Uterus (tissue), 3 donors: ENCODE measurements at regions not wholly inside any gene's neighbourhood (a gene's known extent, or its start where the extent isn't known, plus 50 kb on each side); places are given as distances from the start of the nearest gene placed in this dataset.
A peak's percentile ranks its signal among the peaks of the same experiment; 100 is the strongest.

Experiments
- DNase-seq, 2 donors: peaks; one replicate each; pipeline ENCODE4 v3.0.0-alpha.2; 2019 to 2020
- H3K27ac ChIP-seq, 2 donors: fragments of 200-600 bp; sonication (generic); 1 replicate in 1 of 2; 2 replicates in 1 of 2; pipeline ENCODE4 v1.5.1; 2016 to 2018
- H3K27me3 ChIP-seq, 2 donors: fragments of 200-600 bp; sonication (generic); one replicate each; pipeline ENCODE4 v1.5.1; 2018 to 2019; ENCODE audit warnings: control low read depth in 1 of 2
- H3K36me3 ChIP-seq, 2 donors: fragments of 200-600 bp; sonication (generic); one replicate each; pipeline ENCODE4 v1.5.1; 2019; ENCODE audit warnings: control low read depth in 1 of 2
- H3K4me1 ChIP-seq, 2 donors: fragments of 200-600 bp; sonication (generic); one replicate each; pipeline ENCODE4 v1.5.1; 2018 to 2019; ENCODE audit warnings: control low read depth in 1 of 2
- H3K4me3 ChIP-seq, 2 donors: fragments of 200-600 bp; sonication (generic); 1 replicate in 1 of 2; 2 replicates in 1 of 2; pipeline ENCODE4 v1.5.1; 2018 to 2019; ENCODE audit warnings: mild to moderate bottlenecking in 1 of 2
- H3K9me3 ChIP-seq, 2 donors: fragments of 200-600 bp; sonication (generic); one replicate each; pipeline ENCODE4 v1.5.1; 2019; ENCODE audit warnings: control low read depth in 1 of 2
- POLR2A ChIP-seq, 2 donors: fragments of 450-650 bp; IDR thresholded peaks; one replicate each; pipeline ENCODE4 v1.6.1; 2016; ENCODE audit warnings: antibody characterized with exemption in 2 of 2, mild to moderate bottlenecking in 1 of 2, moderate library complexity in 1 of 2
- intact Hi-C: fragments of 100-400 bp; cut with DNase I; formaldehyde crosslinking; loops from one replicate; pipeline ENCODE4 v1.15.1; 2023; ENCODE audit warnings: low total_unique reads
- TF ChIP-seq, protein P1 (sequence below), 4 experiments: fragments of 200-600 bp in 2 of 4; fragments of 450-650 bp in 2 of 4; sonication (generic) in 2 of 4; IDR thresholded peaks; one replicate each; pipeline ENCODE4 v1.5.1; 2016 to 2019; ENCODE audit warnings: antibody characterized with exemption in 4 of 4, mild to moderate bottlenecking in 2 of 4, moderate library complexity in 1 of 4
- donor health status: DM: yes; HTN: yes; CAD: no.

DNA sequence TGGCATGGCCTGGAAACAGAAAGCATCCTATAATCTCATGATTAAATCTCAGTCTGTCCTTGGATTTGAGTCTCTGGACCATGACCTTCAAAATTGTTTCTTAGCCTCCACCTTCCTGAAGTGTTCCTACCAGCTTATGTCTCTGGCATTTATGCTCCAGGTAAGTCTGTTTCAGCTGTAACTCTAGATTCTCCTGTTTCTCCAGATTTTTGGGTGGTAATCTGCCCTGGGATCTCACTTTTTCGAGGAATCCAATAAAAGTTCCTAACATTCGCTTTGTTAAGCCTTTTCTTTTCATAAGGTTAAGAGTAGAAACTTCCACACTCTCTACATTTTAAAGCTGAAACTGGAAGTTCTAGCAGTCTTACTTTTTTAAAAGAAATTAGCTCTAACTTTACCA is 318.5 kb downstream of the C6orf118 start:
- Histone ChIP-seq H3K9me3 (no peaks in the 10 kb centered on the region), H3K36me3 (no peaks in the 10 kb centered on the region), H3K4me3 (no peak overlapping the region), H3K27ac (no peak overlapping the region), H3K4me1 (no peaks in the 10 kb centered on the region), H3K27me3 (no peaks in the 10 kb centered on the region)
- intact Hi-C loops: no loop called here
- no peak for DNase-seq
- TF ChIP-seq, protein P1, sequence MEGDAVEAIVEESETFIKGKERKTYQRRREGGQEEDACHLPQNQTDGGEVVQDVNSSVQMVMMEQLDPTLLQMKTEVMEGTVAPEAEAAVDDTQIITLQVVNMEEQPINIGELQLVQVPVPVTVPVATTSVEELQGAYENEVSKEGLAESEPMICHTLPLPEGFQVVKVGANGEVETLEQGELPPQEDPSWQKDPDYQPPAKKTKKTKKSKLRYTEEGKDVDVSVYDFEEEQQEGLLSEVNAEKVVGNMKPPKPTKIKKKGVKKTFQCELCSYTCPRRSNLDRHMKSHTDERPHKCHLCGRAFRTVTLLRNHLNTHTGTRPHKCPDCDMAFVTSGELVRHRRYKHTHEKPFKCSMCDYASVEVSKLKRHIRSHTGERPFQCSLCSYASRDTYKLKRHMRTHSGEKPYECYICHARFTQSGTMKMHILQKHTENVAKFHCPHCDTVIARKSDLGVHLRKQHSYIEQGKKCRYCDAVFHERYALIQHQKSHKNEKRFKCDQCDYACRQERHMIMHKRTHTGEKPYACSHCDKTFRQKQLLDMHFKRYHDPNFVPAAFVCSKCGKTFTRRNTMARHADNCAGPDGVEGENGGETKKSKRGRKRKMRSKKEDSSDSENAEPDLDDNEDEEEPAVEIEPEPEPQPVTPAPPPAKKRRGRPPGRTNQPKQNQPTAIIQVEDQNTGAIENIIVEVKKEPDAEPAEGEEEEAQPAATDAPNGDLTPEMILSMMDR (IDR thresholded peaks at IDR 0.05): no peak
- TF ChIP-seq POLR2A (IDR thresholded peaks at IDR 0.05): no peak

DNA sequence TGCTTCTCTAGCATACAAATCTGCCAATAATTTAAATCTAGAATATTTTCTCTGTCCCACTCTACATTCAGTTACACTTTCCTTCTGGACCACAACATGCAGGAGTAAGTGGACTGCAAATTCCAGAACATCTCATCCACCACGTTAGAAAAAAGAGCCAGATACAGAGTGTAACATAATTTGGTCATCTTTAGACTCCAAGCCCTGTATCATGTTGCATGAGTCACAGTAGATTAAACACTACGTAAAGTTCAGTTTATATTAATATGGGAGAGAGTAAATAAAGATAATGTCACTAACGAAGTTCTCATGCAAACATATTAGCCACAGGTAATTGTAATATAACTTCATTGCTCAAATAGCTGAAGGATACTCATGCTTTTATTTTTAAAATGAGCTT is 327.0 kb downstream of the C6orf118 start:
- no peak for TF ChIP-seq POLR2A (IDR thresholded peaks at IDR 0.05)
- TF ChIP-seq, protein P1 (IDR thresholded peaks at IDR 0.05): no peak
- no peak for DNase-seq
- intact Hi-C loops: no loop called here

DNA sequence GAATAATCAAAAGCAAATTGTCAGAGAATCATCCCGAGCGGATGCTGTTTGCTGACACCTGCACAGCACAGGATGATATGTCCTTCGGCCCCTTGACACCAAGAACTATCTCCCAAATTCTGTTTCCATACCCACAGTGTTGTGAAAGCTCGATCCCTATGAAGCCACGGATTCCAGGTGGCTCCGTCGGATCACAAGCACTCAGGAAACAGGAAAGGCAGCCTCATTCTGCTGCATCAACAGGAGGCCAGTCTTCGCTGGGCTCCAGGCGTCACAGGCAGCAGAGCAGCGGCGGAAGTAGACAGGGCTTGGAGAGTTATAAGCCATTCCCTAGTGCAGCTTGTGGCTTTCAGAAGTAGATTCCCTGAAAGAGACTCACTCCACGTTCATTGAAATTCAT is 342.3 kb downstream of the C6orf118 start:
- Histone ChIP-seq H3K36me3 (peaks cover 0 to 4% of the 10 kb centered on the region in 2 donors), H3K9me3 (no peaks in the 10 kb centered on the region), H3K27me3 (no peaks in the 10 kb centered on the region), H3K27ac (no peak overlapping the region), H3K4me1 (no peaks in the 10 kb centered on the region), H3K4me3 (no peak overlapping the region)
- intact Hi-C loops: no loop called here
- peak in 1 of 2 donors; percentile 17 for DNase-seq
- no peak for TF ChIP-seq POLR2A (IDR thresholded peaks at IDR 0.05)
- TF ChIP-seq, protein P1 (IDR thresholded peaks at IDR 0.05): no peak

More for the DNA sequence above, 327.0 kb downstream of the C6orf118 start:
- Histone ChIP-seq H3K27me3 (no peaks in the 10 kb centered on the region), H3K4me1 (no peaks in the 10 kb centered on the region), H3K27ac (no peak overlapping the region), H3K36me3 (no peaks in the 10 kb centered on the region), H3K4me3 (no peak overlapping the region), H3K9me3 (no peaks in the 10 kb centered on the region)

DNA sequence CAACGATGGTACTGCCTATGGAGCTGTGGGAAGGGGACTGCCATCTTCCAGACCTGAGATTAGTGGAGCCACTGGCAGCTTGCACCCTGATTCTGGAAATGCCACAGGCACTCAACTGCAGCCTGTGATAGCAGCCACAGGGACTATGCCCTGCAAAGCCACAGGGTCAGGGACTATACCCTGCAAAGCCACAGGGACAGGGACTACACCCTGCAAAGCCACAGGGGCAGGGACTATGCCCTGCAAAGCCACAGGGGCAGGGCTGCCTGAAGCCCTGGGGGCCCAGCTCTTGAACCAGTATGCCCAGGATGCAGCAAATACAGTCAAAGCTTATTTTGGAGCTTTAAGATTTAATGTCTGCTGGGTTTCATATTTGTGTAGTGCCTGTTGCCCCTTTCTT is 346.6 kb downstream of the C6orf118 start:
- Histone ChIP-seq H3K4me3 (no peak overlapping the region), H3K27ac (no peak overlapping the region), H3K27me3 (no peaks in the 10 kb centered on the region), H3K9me3 (no peaks in the 10 kb centered on the region), H3K4me1 (no peaks in the 10 kb centered on the region), H3K36me3 (peaks cover 0 to 4% of the 10 kb centered on the region in 2 donors)
- intact Hi-C loops: no loop called here
- no peak for TF ChIP-seq POLR2A (IDR thresholded peaks at IDR 0.05)
- TF ChIP-seq, protein P1 (IDR thresholded peaks at IDR 0.05): no peak
- no peak for DNase-seq

DNA sequence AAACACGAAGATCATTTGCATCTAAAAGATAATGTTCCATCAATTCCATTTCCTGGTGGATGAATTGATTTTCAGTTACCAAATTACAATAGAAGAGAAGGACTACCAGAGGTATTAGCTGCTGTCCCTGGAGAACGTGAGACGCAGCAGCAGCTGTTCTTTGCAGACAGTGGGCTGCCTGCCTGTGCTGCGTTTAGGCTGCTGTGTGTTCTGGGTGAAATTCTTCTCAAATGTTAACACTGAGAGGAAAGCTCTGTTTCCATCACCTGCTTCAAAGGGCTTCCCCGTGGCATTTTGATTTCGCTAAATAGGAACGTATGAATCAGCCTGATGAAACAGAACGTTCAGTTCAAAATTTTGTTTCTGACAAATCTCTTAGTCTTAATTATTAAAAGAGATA is 362.2 kb downstream of the C6orf118 start:
- H3K27me3 ChIP-seq: no peaks in the 10 kb centered on the region
- DNase-seq: no peak
- intact Hi-C loops: no loop called here

More for the DNA sequence above, 362.2 kb downstream of the C6orf118 start:
- no peaks in the 10 kb centered on the region for H3K9me3 ChIP-seq
- H3K4me3 ChIP-seq: no peak overlapping the region
- no peaks in the 10 kb centered on the region for H3K36me3 ChIP-seq
- no peak for TF ChIP-seq POLR2A (IDR thresholded peaks at IDR 0.05)
- TF ChIP-seq, protein P1 (IDR thresholded peaks at IDR 0.05): no peak
- H3K4me1 ChIP-seq: no peaks in the 10 kb centered on the region
- no peak overlapping the region for H3K27ac ChIP-seq
